Gastrocnemius medialis (tissue), 4 donors: ENCODE measurements at regions not wholly inside any gene's neighbourhood (a gene's known extent, or its start where the extent isn't known, plus 50 kb on each side); places are given as distances from the start of the nearest gene placed in this dataset.

ENCODE experiments used
- ATAC-seq, 2 donors: fragments of 150-250 bp; one replicate each; pipeline ENCODE4 v1.9.1; 2016
- DNase-seq, 2 donors: peaks; one replicate each; pipeline ENCODE4 v3.0.0-alpha.2; 2019
- H3K27ac ChIP-seq, 4 donors: fragments of 200-600 bp; sonication (generic); 1 replicate in 1 of 4; 2 replicates in 3 of 4; pipeline ENCODE4 v1.5.1; 2016 to 2018; ENCODE audit warnings: mild to moderate bottlenecking in 2 of 4, moderate library complexity in 1 of 4
- H3K27me3 ChIP-seq, 3 donors: fragments of 200-600 bp; sonication (generic) in 2 of 3; 1 replicate in 1 of 3; 2 replicates in 2 of 3; pipeline versions ENCODE4 v1.5.1 to v1.6.0; 2016 to 2019; ENCODE audit warnings: mild to moderate bottlenecking in 1 of 3, moderate library complexity in 1 of 3
- H3K36me3 ChIP-seq, 2 donors: fragments of 200-600 bp; sonication (generic) in 1 of 2; one replicate each; pipeline ENCODE4 v1.5.1; 2017 to 2018
- H3K4me1 ChIP-seq, 2 donors: fragments of 200-600 bp; sonication (generic) in 1 of 2; one replicate each; pipeline ENCODE4 v1.5.1; 2016 to 2017; ENCODE audit warnings: mild to moderate bottlenecking in 2 of 2
- H3K4me3 ChIP-seq, 4 donors: fragments of 200-600 bp; sonication (generic) in 3 of 4; 1 replicate in 1 of 4; 2 replicates in 3 of 4; pipeline ENCODE4 v1.5.1; 2016 to 2019; ENCODE audit warnings: mild to moderate bottlenecking in 2 of 4
- H3K9me3 ChIP-seq, 3 donors: fragments of 200-600 bp; sonication (generic) in 2 of 3; 1 replicate in 1 of 3; 2 replicates in 2 of 3; pipeline ENCODE4 v1.5.1; 2016 to 2019
- CTCF ChIP-seq, 5 experiments: fragments of 450-650 bp in 3 of 5; fragments of 200-600 bp in 2 of 5; sonication (generic) in 2 of 5; IDR thresholded peaks in 4 of 5; conservative IDR thresholded peaks in 1 of 5; 1 replicate in 4 of 5; 2 replicates in 1 of 5; pipeline ENCODE4 v1.5.1; 2016 to 2019; ENCODE audit warnings: antibody characterized with exemption in 5 of 5, mild to moderate bottlenecking in 3 of 5, moderate library complexity in 3 of 5
- POLR2A ChIP-seq, 2 donors: fragments of 450-650 bp; IDR thresholded peaks; one replicate each; pipeline ENCODE4 v1.6.1; 2017; ENCODE audit warnings: antibody characterized with exemption in 2 of 2, mild to moderate bottlenecking in 2 of 2, moderate library complexity in 2 of 2
- in situ Hi-C, 4 donors: fragments of 200-750 bp; cut with MboI; loops; one replicate each; pipeline versions ENCODE4 v1.15.0 to v1.8.0; 2017; ENCODE audit warnings: low sequenced_read_pairs in 4 of 4
- intact Hi-C: fragments of 100-400 bp; cut with DNase I; formaldehyde crosslinking; loops from one replicate; pipeline ENCODE4 v1.15.1; 2023; ENCODE audit warnings: low total_unique reads

GRCh38 chr3:159605101-159605500, 383.5 kb upstream of the IL12A start:
- DNase-seq (no peak), ATAC-seq (no peak)
- Histone ChIP-seq H3K9me3 (no peaks in the 10 kb centered on the region), H3K4me1 (no peaks in the 10 kb centered on the region), H3K4me3 (no peak overlapping the region), H3K27me3 (no peaks in the 10 kb centered on the region), H3K36me3 (no peaks in the 10 kb centered on the region), H3K27ac (no peak overlapping the region)
- in situ Hi-C loops = loop anchor here in 2 of 4 donors (25.0 kb wide), 2 partner anchors 207 to 382 kb away; partner anchors contain the start of gene IL12A (in 1 of the 2)
- no peak for TF ChIP-seq CTCF (IDR thresholded peaks at IDR 0.05 in 4 of 5, conservative IDR thresholded peaks at IDR 0.05 in 1 of 5)
- TF ChIP-seq POLR2A (IDR thresholded peaks at IDR 0.05) = no peak
- intact Hi-C loops = no loop called here

DNA sequence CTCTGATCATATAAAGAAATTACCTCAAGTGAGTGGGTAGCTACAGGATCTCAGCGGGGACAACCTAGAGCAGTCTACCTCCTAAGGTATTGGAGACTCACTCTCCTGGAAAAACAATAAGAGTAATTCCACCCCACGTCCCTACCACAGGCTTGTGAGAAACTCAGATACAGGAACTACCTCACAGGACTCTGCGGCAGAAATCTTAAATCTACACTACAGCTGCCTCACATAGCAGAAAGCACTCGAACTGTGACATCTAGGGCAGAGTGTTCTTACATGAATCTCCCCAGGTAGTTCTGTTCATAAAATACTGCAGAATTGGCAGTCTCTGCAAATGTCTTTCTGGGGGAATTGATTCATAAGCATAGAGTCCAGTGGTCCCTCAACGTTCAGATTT, 382.9 kb upstream of the IL12A start:
- Histone ChIP-seq H3K27ac (no peak overlapping the region), H3K27me3 (no peaks in the 10 kb centered on the region), H3K36me3 (no peaks in the 10 kb centered on the region), H3K4me3 (no peak overlapping the region), H3K4me1 (no peaks in the 10 kb centered on the region), H3K9me3 (no peaks in the 10 kb centered on the region)
- no peak for DNase-seq
- TF ChIP-seq POLR2A (IDR thresholded peaks at IDR 0.05) (no peak), CTCF (IDR thresholded peaks at IDR 0.05 in 4 of 5, conservative IDR thresholded peaks at IDR 0.05 in 1 of 5) (no peak)
- no peak for ATAC-seq
- in situ Hi-C loops (loop anchor here in 2 of 4 donors (25.0 kb wide), 2 partner anchors 207 to 382 kb away; partner anchors contain the start of gene IL12A (in 1 of the 2)), intact Hi-C loops (no loop called here)

DNA sequence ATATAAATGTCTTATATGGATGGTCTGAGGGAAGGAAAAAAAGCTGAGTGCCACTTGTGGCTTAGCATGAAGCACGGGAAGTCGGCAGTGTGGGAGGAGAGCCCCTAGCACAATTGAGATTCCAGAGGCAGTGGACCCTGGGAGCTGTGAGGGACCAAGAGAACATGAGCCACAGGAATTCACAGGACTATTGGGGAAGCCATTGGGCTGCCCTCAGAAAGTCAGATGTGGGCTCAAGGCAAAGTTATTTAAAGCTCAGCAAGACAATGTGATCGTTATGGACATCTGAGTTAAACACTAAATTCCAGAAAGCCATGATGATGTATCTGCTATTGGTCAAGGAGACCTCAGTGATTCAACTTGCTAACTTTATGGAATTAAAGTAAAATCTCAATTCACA, 380.8 kb upstream of the IL12A start:
- DNase-seq = no peak
- no peaks in the 10 kb centered on the region for H3K27me3 ChIP-seq
- H3K36me3 ChIP-seq = no peaks in the 10 kb centered on the region
- no peak for ATAC-seq
- no peaks in the 10 kb centered on the region for H3K9me3 ChIP-seq
- H3K27ac ChIP-seq = no peak overlapping the region
- no peak overlapping the region for H3K4me3 ChIP-seq
- no peaks in the 10 kb centered on the region for H3K4me1 ChIP-seq
- in situ Hi-C loops (loop anchor here in 2 of 4 donors (25.0 kb wide), 2 partner anchors 204 to 379 kb away; partner anchors contain the start of gene IL12A (in 1 of the 2)), intact Hi-C loops (no loop called here)
- TF ChIP-seq CTCF (IDR thresholded peaks at IDR 0.05 in 4 of 5, conservative IDR thresholded peaks at IDR 0.05 in 1 of 5) (no peak), POLR2A (IDR thresholded peaks at IDR 0.05) (no peak)

DNA sequence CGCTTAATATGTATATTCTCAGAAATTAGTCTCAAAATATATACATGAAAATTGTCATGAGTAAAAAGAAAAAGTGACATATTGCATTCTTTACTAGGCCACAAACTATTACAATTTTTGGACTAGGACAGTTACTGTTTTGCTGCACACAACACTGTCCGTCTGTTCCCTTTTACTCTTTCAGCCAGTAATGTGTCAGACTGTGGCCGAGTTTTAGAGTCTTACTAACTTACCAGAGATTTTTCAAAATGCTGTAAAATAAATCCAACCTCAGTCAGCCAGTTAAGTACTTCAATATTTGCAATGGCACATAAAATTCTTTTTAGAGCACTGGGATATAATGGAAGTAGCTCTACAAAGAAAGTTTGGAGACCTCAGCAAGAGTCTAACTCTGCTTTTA, 380.3 kb upstream of the IL12A start:
- H3K27me3 ChIP-seq = no peaks in the 10 kb centered on the region
- DNase-seq (no peak), ATAC-seq (no peak)
- intact Hi-C loops = no loop called here
- no peaks in the 10 kb centered on the region for H3K9me3 ChIP-seq
- H3K4me1 ChIP-seq = no peaks in the 10 kb centered on the region
- H3K4me3 ChIP-seq = no peak overlapping the region
- H3K36me3 ChIP-seq = no peaks in the 10 kb centered on the region
- TF ChIP-seq POLR2A (IDR thresholded peaks at IDR 0.05) = no peak
- TF ChIP-seq CTCF (IDR thresholded peaks at IDR 0.05 in 4 of 5, conservative IDR thresholded peaks at IDR 0.05 in 1 of 5) = no peak
- in situ Hi-C loops = loop anchor here in 2 of 4 donors (25.0 kb wide), 2 partner anchors 204 to 379 kb away; partner anchors contain the start of gene IL12A (in 1 of the 2)
- no peak overlapping the region for H3K27ac ChIP-seq

DNA sequence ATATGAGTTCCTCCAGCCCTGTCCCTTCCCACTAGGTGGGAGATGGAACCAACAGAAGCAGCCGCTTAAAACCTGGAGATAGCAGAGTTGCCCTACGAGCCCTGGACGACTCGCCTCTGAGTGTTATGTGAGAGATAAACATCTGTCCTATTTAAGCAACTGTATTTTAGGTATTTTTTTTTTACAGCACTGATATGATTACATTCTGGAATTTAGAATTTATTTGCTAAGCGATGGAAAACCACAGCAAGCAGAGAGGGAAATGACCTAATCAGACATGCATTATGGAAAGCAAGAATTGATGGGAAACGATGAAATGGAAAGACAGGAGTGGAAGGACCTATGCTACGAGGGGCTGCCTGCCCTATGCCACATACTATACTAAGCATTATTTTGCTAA, 379.0 kb upstream of the IL12A start:
- Histone ChIP-seq H3K27me3 (no peaks in the 10 kb centered on the region), H3K9me3 (no peaks in the 10 kb centered on the region), H3K27ac (no peak overlapping the region), H3K4me3 (no peak overlapping the region), H3K36me3 (no peaks in the 10 kb centered on the region), H3K4me1 (no peaks in the 10 kb centered on the region)
- in situ Hi-C loops (loop anchor here in 3 of 4 donors (10.0 to 25.0 kb wide), 3 partner anchors 195 to 378 kb away; partner anchors contain the start of gene IL12A (in 1 of the 3)), intact Hi-C loops (no loop called here)
- TF ChIP-seq POLR2A (IDR thresholded peaks at IDR 0.05) (no peak), CTCF (IDR thresholded peaks at IDR 0.05 in 4 of 5, conservative IDR thresholded peaks at IDR 0.05 in 1 of 5) (no peak)
- ATAC-seq (no peak), DNase-seq (no peak)
